Renal pelvis (tissue), 1 donor: ENCODE measurements at regions not wholly inside any gene's neighbourhood (a gene's known extent, or its start where the extent isn't known, plus 50 kb on each side); places are given as distances from the start of the nearest gene placed in this dataset.
A peak's percentile ranks its signal among the peaks of the same experiment; 100 is the strongest.

ENCODE experiments used
- DNase-seq: peaks from one replicate; pipeline ENCODE4 v3.0.0-alpha.2; 2013

DNA sequence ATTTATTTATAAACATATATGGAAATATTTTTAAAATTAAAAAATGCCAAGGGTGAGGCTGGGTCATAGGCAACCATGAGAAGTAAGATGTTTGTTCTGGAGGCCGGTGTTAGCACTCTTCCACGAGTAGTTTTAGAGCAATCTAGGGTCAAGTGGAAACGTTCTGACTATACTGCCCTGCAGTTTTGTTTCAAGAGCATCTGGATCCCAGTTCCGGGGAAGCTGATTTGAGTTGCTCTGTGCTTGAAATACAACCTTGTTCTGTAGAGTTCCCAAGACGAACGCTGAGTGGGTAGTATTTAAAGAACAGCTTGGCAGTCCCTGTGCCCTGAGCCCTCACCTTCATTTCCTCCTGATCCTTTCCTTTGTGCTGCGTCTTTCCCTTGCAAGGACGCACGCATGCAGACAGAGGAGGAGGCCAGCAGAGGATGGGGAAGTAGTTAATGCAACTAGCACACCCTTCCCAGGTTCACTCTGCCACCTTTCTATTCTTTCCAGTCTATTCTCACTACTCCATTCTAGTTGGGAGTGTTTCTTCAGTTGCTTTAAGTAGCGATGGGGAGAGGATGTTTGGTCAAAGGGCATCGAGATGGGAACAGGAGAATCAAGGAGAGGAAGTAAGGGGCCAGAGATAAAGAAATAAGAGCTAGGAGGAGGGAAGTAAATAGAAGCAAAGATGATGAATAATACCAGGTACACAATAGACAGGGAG is 68.3 kb upstream of the ZSWIM6 start:
- no peak for DNase-seq

GRCh38 chr5:61264273-61264661 is 67.8 kb upstream of the ZSWIM6 start:
- DNase-seq = no peak

GRCh38 chr5:61267116-61267515 is 64.9 kb upstream of the ZSWIM6 start:
- no peak for DNase-seq

- DNase-seq = no peak
These were observed 63.2 kb upstream of the ZSWIM6 start for GRCh38 chr5:61268871-61269270.

DNA sequence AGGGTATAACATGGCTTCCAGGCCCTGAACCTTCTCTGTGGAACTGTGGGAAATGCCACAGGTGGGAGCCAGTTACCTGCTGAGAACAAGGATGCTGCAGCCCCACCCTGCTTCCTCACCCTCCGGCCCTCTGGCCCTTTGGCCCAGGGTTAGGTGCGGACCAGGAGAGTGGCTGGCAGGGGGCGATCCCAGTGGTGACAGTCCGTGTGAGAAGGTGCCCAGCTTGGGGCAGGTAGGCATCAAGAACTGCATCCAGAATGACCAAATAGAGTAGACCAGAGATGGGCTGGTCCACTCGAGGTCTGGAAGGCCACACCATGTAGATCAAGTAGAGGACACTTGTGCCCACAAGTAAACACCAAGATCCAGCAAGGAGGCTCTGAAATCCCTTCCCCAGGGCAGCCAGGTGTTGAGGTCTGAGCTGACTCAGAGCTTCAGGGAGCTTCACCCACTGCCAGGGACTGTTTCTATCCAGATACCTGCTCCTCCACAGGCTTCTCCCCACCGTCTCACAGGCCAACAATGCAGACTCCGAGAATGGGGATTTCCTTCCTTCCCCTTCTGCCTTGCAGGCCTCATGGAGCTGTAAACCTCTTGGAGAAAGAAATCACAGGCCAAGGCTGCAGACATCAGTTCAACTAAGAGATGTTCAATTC is 61.4 kb upstream of the ZSWIM6 start:
- no peak for DNase-seq

GRCh38 chr5:61272688-61273087 is 59.4 kb upstream of the ZSWIM6 start:
- DNase-seq = no peak

GRCh38 chr5:61273279-61273975 is 58.6 kb upstream of the ZSWIM6 start:
- DNase-seq = no peak

GRCh38 chr5:61274511-61274911 is 57.5 kb upstream of the ZSWIM6 start:
- DNase-seq = no peak

DNA sequence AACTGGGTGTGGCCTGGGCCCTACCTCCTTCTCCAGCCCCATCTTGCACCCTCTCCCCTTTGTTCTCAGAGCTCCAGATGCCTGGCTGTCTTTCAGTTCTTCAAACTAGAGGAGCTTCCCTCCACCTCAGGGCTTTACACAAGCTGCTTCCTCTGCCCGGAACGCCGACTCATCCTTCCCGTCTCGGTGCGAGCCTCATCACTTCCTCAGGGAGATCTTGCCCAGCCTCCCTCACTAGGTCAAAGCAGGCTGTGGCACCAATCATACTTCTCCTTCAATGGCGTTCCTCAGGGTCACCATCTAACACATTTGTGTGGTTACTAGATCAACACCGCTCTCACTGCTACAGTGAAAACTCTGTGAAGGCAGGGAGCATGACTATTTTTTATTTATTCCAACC is 56.2 kb upstream of the ZSWIM6 start:
- no peak for DNase-seq

DNA sequence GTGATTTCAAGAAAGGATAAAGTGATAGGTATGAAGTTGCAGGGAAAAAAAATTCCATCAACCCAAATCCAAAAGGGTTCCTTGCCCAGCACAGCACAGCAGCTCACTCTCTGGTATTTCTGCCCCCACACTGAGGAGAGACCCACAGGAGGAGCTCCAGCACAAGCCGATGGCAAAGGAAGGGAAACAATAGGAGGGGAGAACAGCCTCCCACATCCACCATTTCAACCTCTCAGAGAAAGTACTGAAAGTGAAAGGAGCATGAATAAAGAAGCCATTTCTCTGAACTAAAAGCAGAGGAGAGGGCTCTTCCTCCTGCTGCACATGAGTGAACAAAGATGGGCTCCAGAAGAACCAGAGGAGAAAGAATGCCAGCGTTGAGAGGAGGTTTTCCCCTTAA is 54.9 kb upstream of the ZSWIM6 start:
- no peak for DNase-seq

GRCh38 chr5:61277781-61278180 is 54.3 kb upstream of the ZSWIM6 start:
- DNase-seq = no peak

DNA sequence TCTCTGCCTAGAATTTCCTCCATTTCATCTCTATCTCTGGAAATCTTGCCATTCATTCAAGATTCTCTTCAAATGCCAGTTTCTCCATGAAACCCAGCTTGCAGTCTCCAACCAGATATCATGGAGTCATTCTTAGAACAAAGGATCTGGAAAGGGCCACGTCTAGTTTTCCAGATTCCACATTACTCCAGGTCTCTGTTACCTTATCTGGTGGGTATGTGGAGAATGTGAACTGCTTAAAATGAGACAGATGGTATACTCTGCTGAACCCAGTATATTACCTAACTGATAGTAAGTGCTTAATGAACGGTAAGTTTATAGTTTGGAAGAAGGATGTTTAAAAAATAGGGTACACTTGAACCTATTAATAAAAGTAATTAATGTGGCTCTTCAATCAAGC is 52.3 kb upstream of the ZSWIM6 start:
- DNase-seq = no peak

DNA sequence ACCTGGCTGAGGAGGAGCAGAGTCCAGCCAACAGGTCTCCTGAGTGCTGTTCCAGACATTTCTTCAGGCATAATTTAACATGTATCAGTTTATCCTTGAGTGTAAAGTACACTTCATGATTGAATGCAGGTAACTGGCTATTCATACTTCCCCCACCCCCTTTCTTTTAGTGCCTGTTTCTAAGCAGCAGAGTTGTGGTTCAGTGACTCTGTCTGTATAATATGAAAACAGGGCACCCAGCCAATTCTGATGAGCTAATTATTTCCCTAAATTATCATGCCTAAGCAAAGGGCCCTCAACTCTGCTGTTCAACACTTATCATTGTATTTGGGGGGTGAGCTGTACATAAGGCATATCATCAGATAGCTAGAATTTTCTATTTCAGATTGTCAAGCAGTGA is 51.9 kb upstream of the ZSWIM6 start:
- DNase-seq = peak; percentile 60

DNA sequence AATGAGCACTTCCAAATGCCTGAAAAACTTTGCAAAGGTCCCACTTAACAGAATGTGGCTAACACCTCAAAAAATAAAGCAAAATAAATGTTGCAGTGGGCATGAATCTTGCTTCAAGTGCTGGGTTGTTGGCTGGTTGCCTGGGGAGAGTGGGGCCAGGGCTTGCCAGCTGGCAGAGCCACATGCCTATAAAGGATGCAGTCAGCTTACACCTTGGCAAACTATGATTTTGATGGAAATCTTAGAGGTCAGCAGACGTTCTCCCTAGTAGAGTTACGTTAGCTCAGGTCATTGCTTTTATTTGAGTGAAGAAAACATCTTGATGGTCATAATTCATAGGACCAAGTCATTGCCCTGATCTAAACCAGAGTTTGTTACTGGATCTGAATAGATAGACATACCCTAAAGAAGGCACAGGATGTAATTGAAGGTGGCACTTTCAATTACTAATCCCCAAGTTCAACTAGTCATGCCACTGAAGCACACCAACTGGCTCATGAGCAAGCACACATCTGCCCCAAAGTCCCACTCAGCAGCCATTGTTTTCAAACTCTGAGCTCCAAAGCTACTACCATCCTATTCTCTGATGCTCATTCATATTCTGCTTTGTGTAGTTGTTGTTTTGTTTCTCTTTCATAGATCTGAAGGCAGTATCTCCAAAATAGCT is 51.2 kb upstream of the ZSWIM6 start:
- DNase-seq = no peak

GRCh38 chr5:61281686-61282085 is 50.4 kb upstream of the ZSWIM6 start:
- no peak for DNase-seq
